HFFc6 (cell line): ENCODE measurements at regions not wholly inside any gene's neighbourhood (a gene's known extent, or its start where the extent isn't known, plus 50 kb on each side); places are given as distances from the start of the nearest gene placed in this dataset.

Source experiments
- DNase-seq: peaks from one replicate; pipeline ENCODE4 v3.0.0-alpha.2; 2018
- H3K27ac Mint-ChIP-seq: 2 replicates; pipeline ENCODE4 v1.8.0; 2020; ENCODE audit warnings: mild to moderate bottlenecking, mixed read lengths
- H3K27me3 Mint-ChIP-seq: 2 replicates; pipeline ENCODE4 v1.8.0; 2021; ENCODE audit warnings: mild to moderate bottlenecking, moderate library complexity, mixed read lengths; ENCODE audit not compliant: insufficient read depth
- H3K36me3 Mint-ChIP-seq: 2 replicates; pipeline ENCODE4 v1.8.0; 2021; ENCODE audit warnings: low read depth, mixed read lengths
- H3K4me1 Mint-ChIP-seq: 2 replicates; pipeline ENCODE4 v1.8.0; 2020; ENCODE audit warnings: low read depth, mixed read lengths
- H3K4me3 Mint-ChIP-seq: 2 replicates; pipeline ENCODE4 v1.8.0; 2020; ENCODE audit warnings: mild to moderate bottlenecking, moderate library complexity, mixed read lengths
- H3K9me3 Mint-ChIP-seq: 2 replicates; pipeline ENCODE4 v1.8.0; 2020; ENCODE audit warnings: mild to moderate bottlenecking, mixed read lengths
- CTCF ChIP-seq: fragments of 200-600 bp; sonication (generic); IDR thresholded peaks from 2 replicates; pipeline ENCODE4 v1.5.0; 2021; ENCODE audit warnings: antibody characterized with exemption, mild to moderate bottlenecking

GRCh38 chr3:127049393-127049792 is 66.5 kb downstream of the PLXNA1 start:
- no peak for TF ChIP-seq CTCF
- Mint-ChIP-seq H3K9me3 (peaks cover 19% of the 10 kb centered on the region), H3K4me3 (no peak overlapping the region), H3K36me3 (peaks cover 6% of the 10 kb centered on the region; the same call in 1 of the 2 replicates), H3K4me1 (no peaks in the 10 kb centered on the region; the same call in 1 of the 2 replicates), H3K27me3 (peaks cover 30% of the 10 kb centered on the region), H3K27ac (no peak overlapping the region)
- DNase-seq: no peak

GRCh38 chr3:127050733-127051132 is 67.8 kb downstream of the PLXNA1 start:
- Mint-ChIP-seq H3K4me1 (no peaks in the 10 kb centered on the region), H3K4me3 (no peak overlapping the region), H3K36me3 (peaks cover 6% of the 10 kb centered on the region; the same call in 1 of the 2 replicates), H3K27me3 (peaks cover 30% of the 10 kb centered on the region), H3K27ac (no peak overlapping the region), H3K9me3 (peaks cover 24% of the 10 kb centered on the region)
- TF ChIP-seq CTCF: no peak
- no peak for DNase-seq

GRCh38 chr3:127052121-127052561 is 69.2 kb downstream of the PLXNA1 start:
- H3K36me3 Mint-ChIP-seq: peaks cover 6% of the 10 kb centered on the region

GRCh38 chr3:127053026-127053425 is 70.1 kb downstream of the PLXNA1 start:
- no peak for TF ChIP-seq CTCF
- Mint-ChIP-seq H3K9me3 (peaks cover 41% of the 10 kb centered on the region), H3K36me3 (peaks cover 13% of the 10 kb centered on the region), H3K4me1 (no peaks in the 10 kb centered on the region), H3K27me3 (peaks cover 24% of the 10 kb centered on the region), H3K27ac (no peak overlapping the region), H3K4me3 (no peak overlapping the region)
- no peak for DNase-seq

More at GRCh38 chr3:127052121-127052561, 69.2 kb downstream of the PLXNA1 start:
- Mint-ChIP-seq H3K27ac (no peak overlapping the region), H3K9me3 (peaks cover 32% of the 10 kb centered on the region), H3K4me1 (no peaks in the 10 kb centered on the region), H3K27me3 (peaks cover 28% of the 10 kb centered on the region), H3K4me3 (no peak overlapping the region)
- no peak for DNase-seq
- no peak for TF ChIP-seq CTCF

GRCh38 chr3:127053450-127053849 is 70.5 kb downstream of the PLXNA1 start:
- no peak for DNase-seq
- no peak overlapping the region for H3K4me3 Mint-ChIP-seq
- peaks cover 26% of the 10 kb centered on the region for H3K27me3 Mint-ChIP-seq
- peaks cover 13% of the 10 kb centered on the region for H3K36me3 Mint-ChIP-seq
- peaks cover 43% of the 10 kb centered on the region for H3K9me3 Mint-ChIP-seq
- H3K27ac Mint-ChIP-seq: no peak overlapping the region
- no peaks in the 10 kb centered on the region for H3K4me1 Mint-ChIP-seq
- no peak for TF ChIP-seq CTCF

- Mint-ChIP-seq H3K36me3 (peaks cover 10% of the 10 kb centered on the region), H3K4me3 (no peak overlapping the region), H3K9me3 (peaks cover 38% of the 10 kb centered on the region), H3K4me1 (no peaks in the 10 kb centered on the region), H3K27me3 (peaks cover 24% of the 10 kb centered on the region), H3K27ac (no peak overlapping the region)
- TF ChIP-seq CTCF: no peak
- DNase-seq: no peak
Measured at GRCh38 chr3:127053979-127054378, 71.1 kb downstream of the PLXNA1 start.
